Trophoblast cell (in vitro differentiated cells and primary cell): ENCODE measurements at regions not wholly inside any gene's neighbourhood (a gene's known extent, or its start where the extent isn't known, plus 50 kb on each side); places are given as distances from the start of the nearest gene placed in this dataset.

Experiments used
- DNase-seq, 2 donors: peaks; one replicate each; pipeline ENCODE4 v3.0.0-alpha.2; 2016
- H2AFZ ChIP-seq: 2 replicates; pipeline ENCODE4 v1.6.1; 2013; ENCODE audit warnings: low read length, moderate library complexity, mild to moderate bottlenecking; ENCODE audit not compliant: insufficient read depth, poor library complexity
- H2AK5ac ChIP-seq: 2 replicates; pipeline ENCODE4 v1.6.1; 2013; ENCODE audit warnings: mild to moderate bottlenecking, low read length
- H2BK120ac ChIP-seq: 2 replicates; pipeline ENCODE4 v1.6.1; 2013; ENCODE audit warnings: low read length, mild to moderate bottlenecking, moderate library complexity; ENCODE audit not compliant: insufficient read depth, poor library complexity
- H2BK12ac ChIP-seq: 2 replicates; pipeline ENCODE4 v1.6.1; 2013; ENCODE audit warnings: mild to moderate bottlenecking, low read length, moderate library complexity
- H2BK5ac ChIP-seq: 2 replicates; pipeline ENCODE4 v1.6.1; 2013; ENCODE audit warnings: low read length, low read depth, moderate library complexity, mild to moderate bottlenecking; ENCODE audit not compliant: poor library complexity
- H3K14ac ChIP-seq: 2 replicates; pipeline ENCODE4 v1.6.1; 2013; ENCODE audit warnings: mild to moderate bottlenecking, low read length
- H3K18ac ChIP-seq: 2 replicates; pipeline ENCODE4 v1.6.1; 2013; ENCODE audit warnings: mild to moderate bottlenecking, low read length
- H3K23ac ChIP-seq: 2 replicates; pipeline ENCODE4 v1.6.1; 2013; ENCODE audit warnings: low read length
- H3K27ac ChIP-seq: 2 replicates; pipeline ENCODE4 v1.5.1; 2013; ENCODE audit warnings: low read depth, mild to moderate bottlenecking, inconsistent platforms, low read length, moderate library complexity
- H3K27me3 ChIP-seq: 2 replicates; pipeline ENCODE4 v1.6.1; 2013; ENCODE audit warnings: inconsistent platforms, mild to moderate bottlenecking, low read length, moderate library complexity; ENCODE audit not compliant: insufficient read depth
- H3K36me3 ChIP-seq, 2 experiments: 1 replicate in 1 of 2; 2 replicates in 1 of 2; pipeline ENCODE4 v1.6.1; 2013; ENCODE audit warnings: low read length in 2 of 2, mild to moderate bottlenecking in 2 of 2, moderate library complexity in 1 of 2; ENCODE audit not compliant: insufficient read depth in 2 of 2, control insufficient read depth in 1 of 2
- H3K4ac ChIP-seq: 2 replicates; pipeline ENCODE4 v1.6.1; 2013; ENCODE audit warnings: low read depth, mild to moderate bottlenecking, low read length, moderate library complexity
- H3K4me1 ChIP-seq, 2 experiments: 1 replicate in 1 of 2; 2 replicates in 1 of 2; pipeline ENCODE4 v1.6.1; 2013; ENCODE audit warnings: low read length in 2 of 2, mild to moderate bottlenecking in 2 of 2, moderate library complexity in 1 of 2; ENCODE audit not compliant: insufficient read depth in 2 of 2, control insufficient read depth in 1 of 2
- H3K4me2 ChIP-seq: 2 replicates; pipeline ENCODE4 v1.6.1; 2013; ENCODE audit warnings: inconsistent platforms, mild to moderate bottlenecking, low read length, moderate library complexity
- H3K4me3 ChIP-seq: 2 replicates; pipeline ENCODE4 v1.5.1; 2013; ENCODE audit warnings: mild to moderate bottlenecking, low read depth, low read length, inconsistent platforms
- H3K79me1 ChIP-seq: one replicate; pipeline ENCODE4 v1.6.1; 2013; ENCODE audit warnings: low read length
- H3K79me2 ChIP-seq: 2 replicates; pipeline ENCODE4 v1.6.1; 2013; ENCODE audit warnings: low read length, mild to moderate bottlenecking; ENCODE audit not compliant: control insufficient read depth, insufficient read depth, poor library complexity
- H3K9ac ChIP-seq: 2 replicates; pipeline ENCODE4 v1.6.1; 2013; ENCODE audit warnings: mild to moderate bottlenecking, low read length
- H3K9me3 ChIP-seq: 2 replicates; pipeline ENCODE4 v1.6.1; 2013; ENCODE audit warnings: low read depth, mild to moderate bottlenecking, control low read depth, inconsistent platforms, low read length; ENCODE audit not compliant: insufficient read depth
- H4K12ac ChIP-seq: 2 replicates; pipeline ENCODE4 v1.6.1; 2013; ENCODE audit warnings: low read depth, mild to moderate bottlenecking, low read length, moderate library complexity
- H4K8ac ChIP-seq: 2 replicates; pipeline ENCODE4 v1.6.1; 2013; ENCODE audit warnings: low read depth, mild to moderate bottlenecking, low read length, moderate library complexity
- H4K91ac ChIP-seq: one replicate; pipeline ENCODE4 v1.6.1; 2013; ENCODE audit warnings: low read depth, mild to moderate bottlenecking, low read length, moderate library complexity
- WGBS: extraction: QIAGEN DNeasy Blood & Tissue Kit; methylation state at CpG from one replicate; pipeline ENCODE4 v1.1.7; 2013; ENCODE audit warnings: missing lambda C conversion rate; ENCODE audit not compliant: insufficient read length, insufficient coverage; ENCODE audit errors: extremely low coverage; 5-methylcytosine and 5-hydroxymethylcytosine counted together

GRCh38 chr10:36091007-36091406 is 448.9 kb upstream of the FZD8 start:
- no peak overlapping the region for H4K12ac ChIP-seq
- no peak overlapping the region for H3K18ac ChIP-seq
- no peak overlapping the region for H2BK120ac ChIP-seq
- no peak overlapping the region for H2AK5ac ChIP-seq
- no peak overlapping the region for H3K4me2 ChIP-seq
- H3K4me1 ChIP-seq: no peaks in the 10 kb centered on the region
- no peaks in the 10 kb centered on the region for H3K27me3 ChIP-seq
- no peak for DNase-seq
- H3K9ac ChIP-seq: no peak overlapping the region
- WGBS: no CpG with 5 or more reads among the region's 3 CpGs
- no peak overlapping the region for H3K14ac ChIP-seq
- H3K23ac ChIP-seq: no peak overlapping the region
- H3K36me3 ChIP-seq: no peaks in the 10 kb centered on the region
- H3K9me3 ChIP-seq: no peaks in the 10 kb centered on the region
- no peak overlapping the region for H3K4me3 ChIP-seq
- H2BK12ac ChIP-seq: no peak overlapping the region
- H2BK5ac ChIP-seq: no peak overlapping the region
- no peaks in the 10 kb centered on the region for H3K79me2 ChIP-seq
- no peaks in the 10 kb centered on the region for H3K79me1 ChIP-seq
- no peak overlapping the region for H4K91ac ChIP-seq
- H2AFZ ChIP-seq: no peak overlapping the region
- H3K27ac ChIP-seq: no peak overlapping the region
- no peak overlapping the region for H4K8ac ChIP-seq
- H3K4ac ChIP-seq: no peak overlapping the region

GRCh38 chr10:36089790-36090440 is 447.8 kb upstream of the FZD8 start:
- no peak overlapping the region for H4K91ac ChIP-seq
- H3K14ac ChIP-seq: no peak overlapping the region
- DNase-seq: no peak
- H3K79me2 ChIP-seq: no peaks in the 10 kb centered on the region
- no peaks in the 10 kb centered on the region for H3K36me3 ChIP-seq
- no peak overlapping the region for H4K12ac ChIP-seq
- no peak overlapping the region for H2AFZ ChIP-seq
- H3K27me3 ChIP-seq: no peaks in the 10 kb centered on the region
- no peak overlapping the region for H3K23ac ChIP-seq
- no peak overlapping the region for H3K9ac ChIP-seq
- H4K8ac ChIP-seq: no peak overlapping the region
- H2BK120ac ChIP-seq: no peak overlapping the region
- H3K79me1 ChIP-seq: no peaks in the 10 kb centered on the region
- no peak overlapping the region for H3K4ac ChIP-seq
- no peak overlapping the region for H2BK12ac ChIP-seq
- no peak overlapping the region for H3K18ac ChIP-seq
- no peak overlapping the region for H3K4me2 ChIP-seq
- H3K4me1 ChIP-seq: no peaks in the 10 kb centered on the region
- no peak overlapping the region for H3K4me3 ChIP-seq
- H3K9me3 ChIP-seq: no peaks in the 10 kb centered on the region
- no peak overlapping the region for H2BK5ac ChIP-seq
- H2AK5ac ChIP-seq: no peak overlapping the region
- no peak overlapping the region for H3K27ac ChIP-seq
- no CpG with 5 or more reads among the region's 2 CpGs for WGBS

- Histone ChIP-seq H3K23ac (no peak overlapping the region), H3K9ac (no peak overlapping the region), H3K36me3 (no peaks in the 10 kb centered on the region), H3K4me2 (no peak overlapping the region), H3K9me3 (no peaks in the 10 kb centered on the region), H3K4ac (no peak overlapping the region), H4K12ac (no peak overlapping the region), H3K27me3 (no peaks in the 10 kb centered on the region), H3K14ac (no peak overlapping the region), H3K4me1 (no peaks in the 10 kb centered on the region), H4K91ac (no peak overlapping the region), H2AFZ (no peak overlapping the region), H3K18ac (no peak overlapping the region), H3K27ac (no peak overlapping the region), H3K79me2 (no peaks in the 10 kb centered on the region), H2BK12ac (no peak overlapping the region), H2BK120ac (no peak overlapping the region), H3K79me1 (no peaks in the 10 kb centered on the region), H2BK5ac (no peak overlapping the region), H2AK5ac (no peak overlapping the region), H4K8ac (no peak overlapping the region), H3K4me3 (no peak overlapping the region)
- no peak for DNase-seq
- WGBS: 100% methylated on average over 1 of the region's 10 CpGs
These were observed 445.2 kb upstream of the FZD8 start for GRCh38 chr10:36087006-36088005.

- no peak overlapping the region for H3K4ac ChIP-seq
- H2AK5ac ChIP-seq: no peak overlapping the region
- no peak overlapping the region for H3K9ac ChIP-seq
- no peak overlapping the region for H2BK120ac ChIP-seq
- H3K9me3 ChIP-seq: no peaks in the 10 kb centered on the region
- H3K79me2 ChIP-seq: no peaks in the 10 kb centered on the region
- no peaks in the 10 kb centered on the region for H3K79me1 ChIP-seq
- no peak overlapping the region for H3K4me2 ChIP-seq
- H3K36me3 ChIP-seq: no peaks in the 10 kb centered on the region
- whole genome bisulfite sequencing: no CpG with 5 or more reads among the region's 4 CpGs
- H3K4me3 ChIP-seq: no peak overlapping the region
- no peak overlapping the region for H2BK5ac ChIP-seq
- H3K27me3 ChIP-seq: no peaks in the 10 kb centered on the region
- no peaks in the 10 kb centered on the region for H3K4me1 ChIP-seq
- no peak overlapping the region for H2BK12ac ChIP-seq
- H4K12ac ChIP-seq: no peak overlapping the region
- H4K91ac ChIP-seq: no peak overlapping the region
- no peak overlapping the region for H3K18ac ChIP-seq
- no peak overlapping the region for H3K27ac ChIP-seq
- no peak for DNase-seq
- H3K14ac ChIP-seq: no peak overlapping the region
- no peak overlapping the region for H2AFZ ChIP-seq
- H3K23ac ChIP-seq: no peak overlapping the region
- no peak overlapping the region for H4K8ac ChIP-seq
These were observed 433.1 kb upstream of the FZD8 start for GRCh38 chr10:36075196-36075595.
